Psoas muscle (tissue), 7 donors: ENCODE measurements at regions not wholly inside any gene's neighbourhood (a gene's known extent, or its start where the extent isn't known, plus 50 kb on each side); places are given as distances from the start of the nearest gene placed in this dataset.

Experiments
- ATAC-seq, 4 donors: fragments of 200-7000 bp; cut with Tn5 transposase; one replicate each; pipeline ENCODE4 v1.9.1; 2020; ENCODE audit warnings: moderate library complexity in 3 of 4, mild to moderate bottlenecking in 2 of 4
- DNase-seq, 2 donors: peaks; one replicate each; pipeline ENCODE4 v3.0.0-alpha.2; 2020
- H3K27ac ChIP-seq: fragments of 200-600 bp; one replicate; pipeline ENCODE4 v1.8.0; 2022
- H3K27me3 ChIP-seq, 3 donors: fragments of 200-600 bp in 1 of 3; one replicate each; pipeline versions ENCODE4 v1.6.1 to v1.8.0; 2013 to 2022; ENCODE audit warnings: low read length in 2 of 3, mild to moderate bottlenecking in 2 of 3, moderate library complexity in 1 of 3; ENCODE audit not compliant: insufficient read depth in 3 of 3
- H3K36me3 ChIP-seq, 2 donors: fragments of 200-600 bp in 1 of 2; one replicate each; pipeline versions ENCODE4 v1.6.1 to v1.8.0; 2013 to 2022; ENCODE audit warnings: low read depth in 1 of 2, mild to moderate bottlenecking in 1 of 2, moderate library complexity in 1 of 2; ENCODE audit not compliant: insufficient read depth in 1 of 2
- H3K4me1 ChIP-seq: fragments of 200-600 bp; one replicate; pipeline ENCODE4 v1.8.0; 2022
- H3K4me3 ChIP-seq: fragments of 200-600 bp; one replicate; pipeline ENCODE4 v1.8.0; 2022; ENCODE audit warnings: mild to moderate bottlenecking
- H3K9me3 ChIP-seq: fragments of 200-600 bp; one replicate; pipeline ENCODE4 v1.8.0; 2022
- WGBS, 3 donors: extraction: QIAGEN DNeasy Blood & Tissue Kit; methylation state at CpG; one replicate each; pipeline versions ENCODE4 v1.1.6 to v1.1.7; 2013; 5-methylcytosine and 5-hydroxymethylcytosine counted together
- intact Hi-C, 2 donors: fragments of 100-400 bp; cut with DNase I; formaldehyde crosslinking; loops; one replicate each; pipeline versions ENCODE4 v1.11.0 to v1.14.2; 2022
- TF ChIP-seq, protein P1 (sequence below): fragments of 200-600 bp; IDR thresholded peaks from one replicate; pipeline ENCODE4 v1.8.0; 2022; ENCODE audit warnings: antibody characterized with exemption
- donor health status: healthy with polysubstance abuse.
- donor health status: DM: no; HTN: no; CAD: no; lungs with moderate emphysema.
- donor health status: Bipolar disorder and iron deficiency.
- donor health status: healthy.
- donor health status: DM: yes; HTN: yes; CAD: no.
- donor health status: DM: no; HTN: no; CAD: no.
- donor health status: DM: yes; HTN: yes; CAD: no.

DNA sequence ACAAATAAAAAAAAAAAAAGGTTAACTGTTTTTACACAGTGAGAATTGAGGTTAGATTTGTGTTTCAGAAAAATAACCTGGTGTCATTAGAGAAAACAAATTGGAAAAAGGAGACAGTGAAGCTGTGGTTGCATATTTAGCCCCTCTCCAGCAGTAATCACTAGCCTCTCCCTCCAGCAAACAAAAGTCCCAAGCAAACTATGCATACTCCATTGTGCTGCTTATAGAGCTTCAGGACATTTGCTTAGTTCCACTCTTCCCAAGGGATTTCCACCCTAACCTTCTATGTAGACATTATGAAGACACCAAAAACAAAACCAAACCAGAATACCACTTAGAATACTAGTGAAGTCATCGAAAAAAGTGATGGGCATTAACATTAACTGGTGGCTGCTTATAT is 534.2 kb upstream of the CDH2 start:
- Histone ChIP-seq H3K36me3 (no peaks in the 10 kb centered on the region), H3K4me1 (no peaks in the 10 kb centered on the region), H3K4me3 (no peak overlapping the region), H3K27me3 (no peaks in the 10 kb centered on the region), H3K9me3 (no peaks in the 10 kb centered on the region), H3K27ac (no peak overlapping the region)
- intact Hi-C loops: no loop called here
- WGBS, 3 donors: 71 to 83% (median 78%) methylated on average over 1 of the region's 1 CpG
- ATAC-seq (no peak), DNase-seq (no peak)
- TF ChIP-seq, protein P1, sequence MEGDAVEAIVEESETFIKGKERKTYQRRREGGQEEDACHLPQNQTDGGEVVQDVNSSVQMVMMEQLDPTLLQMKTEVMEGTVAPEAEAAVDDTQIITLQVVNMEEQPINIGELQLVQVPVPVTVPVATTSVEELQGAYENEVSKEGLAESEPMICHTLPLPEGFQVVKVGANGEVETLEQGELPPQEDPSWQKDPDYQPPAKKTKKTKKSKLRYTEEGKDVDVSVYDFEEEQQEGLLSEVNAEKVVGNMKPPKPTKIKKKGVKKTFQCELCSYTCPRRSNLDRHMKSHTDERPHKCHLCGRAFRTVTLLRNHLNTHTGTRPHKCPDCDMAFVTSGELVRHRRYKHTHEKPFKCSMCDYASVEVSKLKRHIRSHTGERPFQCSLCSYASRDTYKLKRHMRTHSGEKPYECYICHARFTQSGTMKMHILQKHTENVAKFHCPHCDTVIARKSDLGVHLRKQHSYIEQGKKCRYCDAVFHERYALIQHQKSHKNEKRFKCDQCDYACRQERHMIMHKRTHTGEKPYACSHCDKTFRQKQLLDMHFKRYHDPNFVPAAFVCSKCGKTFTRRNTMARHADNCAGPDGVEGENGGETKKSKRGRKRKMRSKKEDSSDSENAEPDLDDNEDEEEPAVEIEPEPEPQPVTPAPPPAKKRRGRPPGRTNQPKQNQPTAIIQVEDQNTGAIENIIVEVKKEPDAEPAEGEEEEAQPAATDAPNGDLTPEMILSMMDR: no peak

DNA sequence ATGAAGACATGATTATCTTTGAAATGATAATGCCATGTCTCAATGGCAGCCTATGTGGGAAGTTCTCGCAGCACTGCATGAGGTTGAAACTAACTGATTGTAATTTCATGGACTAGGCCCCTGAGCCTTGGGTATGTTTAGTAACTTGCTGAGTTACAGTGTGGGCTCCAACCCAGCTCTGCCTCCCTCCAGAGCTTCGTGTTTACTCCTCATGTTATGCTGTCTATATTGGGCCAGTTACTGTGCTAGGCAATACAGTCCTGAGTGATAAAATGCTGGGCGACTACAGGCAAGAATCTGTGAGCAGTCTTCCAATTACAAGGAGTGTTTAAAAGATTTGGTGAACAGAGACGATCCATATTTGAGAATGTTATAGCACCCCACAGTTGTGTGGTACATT is 530.1 kb upstream of the CDH2 start:
- DNase-seq (no peak), ATAC-seq (no peak)
- Histone ChIP-seq H3K4me1 (no peaks in the 10 kb centered on the region), H3K9me3 (no peaks in the 10 kb centered on the region), H3K27me3 (no peaks in the 10 kb centered on the region), H3K36me3 (no peaks in the 10 kb centered on the region), H3K27ac (no peak overlapping the region), H3K4me3 (no peak overlapping the region)
- intact Hi-C loops: no loop called here
- WGBS, 3 donors: 51 to 61% (median 57%) methylated on average over 4 of the region's 4 CpGs
- TF ChIP-seq, protein P1: no peak

DNA sequence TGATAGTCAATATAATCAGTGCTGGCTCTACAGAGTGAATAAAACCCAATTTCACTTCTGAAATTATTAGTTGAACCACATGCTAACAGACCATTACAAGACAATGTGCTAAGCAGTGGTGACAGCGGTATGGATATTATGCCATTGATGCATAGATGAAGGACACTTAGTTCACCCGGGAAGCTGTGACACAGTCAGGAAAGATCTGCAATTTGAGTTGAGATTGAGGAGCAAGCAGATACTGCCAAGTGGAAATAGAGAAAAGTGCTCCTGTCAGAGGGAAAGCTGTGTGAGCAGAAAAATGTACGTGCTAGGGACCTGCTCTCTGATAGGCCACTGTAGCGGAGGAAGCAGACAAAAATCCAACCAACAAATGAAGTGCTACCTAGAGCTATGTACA is 529.5 kb upstream of the CDH2 start:
- Histone ChIP-seq H3K36me3 (no peaks in the 10 kb centered on the region), H3K27me3 (no peaks in the 10 kb centered on the region), H3K9me3 (no peaks in the 10 kb centered on the region), H3K4me3 (no peak overlapping the region), H3K4me1 (no peaks in the 10 kb centered on the region), H3K27ac (no peak overlapping the region)
- intact Hi-C loops: no loop called here
- ATAC-seq: no peak
- no peak for DNase-seq
- TF ChIP-seq, protein P1: no peak
- WGBS, 3 donors: 72 to 82% (median 72%) methylated on average over 4 of the region's 4 CpGs

DNA sequence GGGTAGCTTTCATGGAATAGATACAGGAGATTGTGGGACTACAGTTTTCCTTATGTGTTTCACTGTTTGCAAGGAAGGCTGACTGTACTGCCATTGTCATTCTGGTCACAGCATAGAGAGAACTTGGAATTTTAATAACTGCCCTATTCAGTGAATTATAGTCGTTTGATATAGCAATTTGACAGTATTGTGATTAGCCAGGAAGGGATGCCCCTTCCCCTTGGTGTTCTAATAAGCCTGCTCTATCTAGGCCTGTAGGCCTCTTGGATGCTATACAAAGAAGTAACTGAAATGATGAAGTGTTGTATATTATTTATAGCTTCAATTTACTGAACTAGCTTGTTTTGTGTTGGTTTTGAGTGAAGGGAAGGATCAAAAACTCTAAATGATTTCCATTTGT is 528.6 kb upstream of the CDH2 start:
- TF ChIP-seq, protein P1: no peak
- ATAC-seq (no peak), DNase-seq (no peak)
- no peak overlapping the region for H3K27ac ChIP-seq
- no peaks in the 10 kb centered on the region for H3K36me3 ChIP-seq
- no peak overlapping the region for H3K4me3 ChIP-seq
- WGBS, 3 donors: 50 to 62% (median 53%) methylated on average over 1 of the region's 1 CpG
- H3K27me3 ChIP-seq: no peaks in the 10 kb centered on the region
- H3K9me3 ChIP-seq: no peaks in the 10 kb centered on the region
- intact Hi-C loops: no loop called here
- no peaks in the 10 kb centered on the region for H3K4me1 ChIP-seq

DNA sequence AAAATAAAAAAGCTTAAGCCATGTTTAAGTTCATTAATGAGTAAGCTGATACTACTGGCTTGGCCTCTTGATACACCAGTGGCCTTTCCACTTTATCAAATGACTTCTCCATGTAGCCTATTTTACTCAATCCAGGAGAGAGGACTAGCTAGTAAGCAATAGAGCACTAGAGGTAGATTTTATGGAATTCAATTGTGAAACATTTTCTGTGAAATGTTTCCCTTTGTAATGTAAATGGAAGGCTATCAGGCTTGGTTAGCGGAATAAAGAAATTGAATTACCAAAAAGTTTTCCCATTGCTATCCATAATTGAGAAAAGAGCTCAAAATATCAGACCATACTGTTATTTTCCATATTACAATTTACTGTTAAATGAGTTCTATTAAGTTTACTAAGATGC is 515.4 kb upstream of the CDH2 start:
- Histone ChIP-seq H3K4me3 (no peak overlapping the region), H3K27me3 (no peaks in the 10 kb centered on the region), H3K9me3 (no peaks in the 10 kb centered on the region), H3K36me3 (no peaks in the 10 kb centered on the region), H3K27ac (no peak overlapping the region), H3K4me1 (no peaks in the 10 kb centered on the region)
- WGBS, 3 donors: 89 to 100% (median 92%) methylated on average over 1 of the region's 1 CpG
- intact Hi-C loops: no loop called here
- no peak for DNase-seq
- no peak for ATAC-seq
- TF ChIP-seq, protein P1: no peak
